GM21723 (cell line): ENCODE measurements at regions not wholly inside any gene's neighbourhood (a gene's known extent, or its start where the extent isn't known, plus 50 kb on each side); places are given as distances from the start of the nearest gene placed in this dataset.
"Not testable (repeated sequence)": the region's sequence is repeated elsewhere in the genome, so short reads cannot be mapped to it uniquely, and the experiment has no call there.

Experiments
- ATAC-seq: cut with Tn5 transposase; IDR thresholded peaks from one replicate; pipeline ENCODE4 v1.9.1; 2021; ENCODE audit warnings: mild to moderate bottlenecking, moderate library complexity; ENCODE audit not compliant: unreplicated experiment

- ATAC-seq: no peak
Observed at GRCh38 chr12:131386167-131386521, 324.7 kb upstream of the SFSWAP start.

GRCh38 chr12:131386781-131387180 is 324.1 kb upstream of the SFSWAP start:
- no peak for ATAC-seq

GRCh38 chr12:131387281-131388163 is 323.4 kb upstream of the SFSWAP start:
- ATAC-seq: no peak

- ATAC-seq: not testable (repeated sequence)
Observed at GRCh38 chr12:131388164-131389053, 322.5 kb upstream of the SFSWAP start.

- no peak for ATAC-seq
Observed at GRCh38 chr12:131389054-131390013, 321.6 kb upstream of the SFSWAP start.

- no peak for ATAC-seq
Observed at GRCh38 chr12:131390412-131391334, 320.2 kb upstream of the SFSWAP start.

GRCh38 chr12:131391399-131391798 is 319.5 kb upstream of the SFSWAP start:
- no peak for ATAC-seq

- ATAC-seq: not testable (repeated sequence)
Observed at GRCh38 chr12:131394752-131395151, 316.1 kb upstream of the SFSWAP start.

GRCh38 chr12:131395209-131395684 is 315.6 kb upstream of the SFSWAP start:
- ATAC-seq: not testable (repeated sequence)

GRCh38 chr12:131395971-131396573 is 314.8 kb upstream of the SFSWAP start:
- ATAC-seq: no peak

- no peak for ATAC-seq
Observed at GRCh38 chr12:131397493-131398181, 313.3 kb upstream of the SFSWAP start.

- ATAC-seq: no peak
Observed at GRCh38 chr12:131399000-131399399, 311.9 kb upstream of the SFSWAP start.

- not testable (repeated sequence) for ATAC-seq
Observed at GRCh38 chr12:131400668-131401294, 310.1 kb upstream of the SFSWAP start.

GRCh38 chr12:131401907-131402633 is 308.8 kb upstream of the SFSWAP start:
- not testable (repeated sequence) for ATAC-seq

GRCh38 chr12:131402781-131403396 is 308.0 kb upstream of the SFSWAP start:
- no peak for ATAC-seq

GRCh38 chr12:131403676-131404075 is 307.2 kb upstream of the SFSWAP start:
- ATAC-seq: no peak

GRCh38 chr12:131404705-131405104 is 306.2 kb upstream of the SFSWAP start:
- ATAC-seq: no peak
